GM20000 (cell line): ENCODE measurements at regions not wholly inside any gene's neighbourhood (a gene's known extent, or its start where the extent isn't known, plus 50 kb on each side); places are given as distances from the start of the nearest gene placed in this dataset.
A peak's percentile ranks its signal among the peaks of the same experiment; 100 is the strongest.

Experiments used
- DNase-seq: peaks from one replicate; pipeline ENCODE4 v3.0.0; 2012; ENCODE audit warnings: low spot score
- CTCF ChIP-seq: IDR thresholded peaks from 2 replicates; pipeline ENCODE4 v1.5.1; 2012; ENCODE audit warnings: mild to moderate bottlenecking, control low read depth; ENCODE audit errors: extremely low read depth, missing control alignments

- no peak for DNase-seq
- TF ChIP-seq CTCF, result no peak
Observed at GRCh38 chr11:38795027-38795426, 2197.0 kb upstream of the RAG2 start.

GRCh38 chr11:38791346-38791961, 2193.4 kb upstream of the RAG2 start:
- peak; percentile 53 for TF ChIP-seq CTCF

GRCh38 chr11:38788561-38788960, 2190.5 kb upstream of the RAG2 start:
- no peak for DNase-seq
- no peak for TF ChIP-seq CTCF

More at GRCh38 chr11:38791346-38791961, 2193.4 kb upstream of the RAG2 start:
- DNase-seq, result peak; percentile 37

- no peak for TF ChIP-seq CTCF
Observed at GRCh38 chr11:38784164-38784563, 2186.1 kb upstream of the RAG2 start.

GRCh38 chr11:38766796-38767195, 2168.8 kb upstream of the RAG2 start:
- DNase-seq, result no peak
- no peak for TF ChIP-seq CTCF

More at GRCh38 chr11:38784164-38784563, 2186.1 kb upstream of the RAG2 start:
- no peak for DNase-seq

DNA sequence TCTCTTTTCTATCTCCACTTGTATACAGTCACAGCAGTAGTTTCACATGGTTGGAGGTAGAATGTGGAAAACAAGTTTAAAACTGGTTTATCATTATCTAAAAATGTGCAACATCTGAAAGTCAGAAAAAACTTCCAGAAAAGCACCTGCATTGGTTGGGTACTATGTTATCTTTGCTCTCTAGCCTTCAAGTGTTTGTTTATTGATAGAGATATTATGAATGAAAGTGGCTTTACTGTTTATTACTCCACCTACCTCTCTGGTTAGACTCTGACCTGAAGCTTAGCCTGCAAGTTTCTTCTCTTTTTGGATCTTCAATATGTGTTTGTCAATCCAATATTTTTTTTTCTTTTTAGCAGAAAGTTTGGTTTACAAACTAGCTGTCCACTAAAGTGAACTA, 2161.4 kb upstream of the RAG2 start:
- TF ChIP-seq CTCF, result no peak
- DNase-seq, result no peak

DNA sequence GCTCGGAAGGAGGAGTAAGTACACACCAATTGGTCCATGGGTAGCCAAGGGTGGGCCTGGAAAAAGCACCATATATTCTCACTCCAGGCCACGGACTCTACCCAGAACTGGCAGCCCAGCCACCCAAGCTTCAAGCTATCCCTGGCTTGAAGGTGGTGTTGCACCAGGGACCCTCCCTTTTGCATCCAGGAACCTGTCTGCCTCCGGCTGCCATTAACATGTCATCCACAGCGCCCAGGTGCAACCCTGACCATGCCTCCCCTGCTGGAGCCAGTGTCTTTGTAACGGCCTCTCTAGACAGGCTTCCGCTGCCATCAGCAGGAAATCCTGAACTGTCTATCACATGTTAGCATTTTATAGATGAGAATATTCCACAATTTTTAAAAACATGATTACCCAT, 2158.5 kb upstream of the RAG2 start:
- TF ChIP-seq CTCF, result no peak
- DNase-seq, result no peak
